ENCODE measurements at regions not wholly inside any gene's neighbourhood (a gene's known extent, or its start where the extent isn't known, plus 50 kb on each side); places are given as distances from the start of the nearest gene placed in this dataset.
"Not testable (repeated sequence)": the region's sequence is repeated elsewhere in the genome, so short reads cannot be mapped to it uniquely, and the experiment has no call there.

DNA sequence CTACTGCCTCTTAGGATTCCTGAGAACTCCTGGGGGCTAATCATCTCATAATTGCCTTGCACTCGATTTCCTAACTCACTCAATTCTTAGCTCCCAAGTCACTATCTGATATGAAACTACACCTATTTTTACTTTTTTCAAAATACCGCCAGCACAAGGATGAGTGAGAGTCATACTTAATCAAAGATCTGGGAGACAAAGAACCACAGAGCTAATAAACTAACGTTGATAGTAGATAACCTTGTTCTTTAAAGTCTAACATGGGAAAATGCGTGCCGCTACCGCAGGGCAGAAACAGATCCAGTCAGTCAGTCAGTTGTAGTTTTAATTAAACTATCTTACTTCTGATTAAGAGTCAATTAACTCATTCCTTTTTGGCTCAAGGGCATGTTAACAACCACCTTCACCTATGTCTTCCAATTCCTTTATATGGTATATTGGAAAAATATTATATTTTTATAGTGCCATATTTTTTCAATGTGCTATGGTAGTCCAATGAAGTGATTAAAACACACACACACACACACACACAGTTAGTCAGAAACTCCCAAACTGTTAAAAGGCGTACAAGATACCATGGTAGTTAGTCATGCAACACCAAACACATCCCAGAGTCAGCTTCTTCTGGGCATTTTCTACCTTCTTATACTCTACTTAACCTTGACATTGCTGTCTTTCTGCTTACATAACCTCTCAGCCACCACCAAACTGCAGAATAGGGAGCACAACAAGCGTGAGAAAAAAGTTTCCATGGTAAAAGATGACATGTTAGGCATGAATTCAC lies 114.0 kb downstream of the KLHL28 start:
- intact Hi-C loops (cut with DNase I) = no loop called here
- H3K4me3 ChIP-seq = no peak overlapping the region
- TF ChIP-seq, protein P1, sequence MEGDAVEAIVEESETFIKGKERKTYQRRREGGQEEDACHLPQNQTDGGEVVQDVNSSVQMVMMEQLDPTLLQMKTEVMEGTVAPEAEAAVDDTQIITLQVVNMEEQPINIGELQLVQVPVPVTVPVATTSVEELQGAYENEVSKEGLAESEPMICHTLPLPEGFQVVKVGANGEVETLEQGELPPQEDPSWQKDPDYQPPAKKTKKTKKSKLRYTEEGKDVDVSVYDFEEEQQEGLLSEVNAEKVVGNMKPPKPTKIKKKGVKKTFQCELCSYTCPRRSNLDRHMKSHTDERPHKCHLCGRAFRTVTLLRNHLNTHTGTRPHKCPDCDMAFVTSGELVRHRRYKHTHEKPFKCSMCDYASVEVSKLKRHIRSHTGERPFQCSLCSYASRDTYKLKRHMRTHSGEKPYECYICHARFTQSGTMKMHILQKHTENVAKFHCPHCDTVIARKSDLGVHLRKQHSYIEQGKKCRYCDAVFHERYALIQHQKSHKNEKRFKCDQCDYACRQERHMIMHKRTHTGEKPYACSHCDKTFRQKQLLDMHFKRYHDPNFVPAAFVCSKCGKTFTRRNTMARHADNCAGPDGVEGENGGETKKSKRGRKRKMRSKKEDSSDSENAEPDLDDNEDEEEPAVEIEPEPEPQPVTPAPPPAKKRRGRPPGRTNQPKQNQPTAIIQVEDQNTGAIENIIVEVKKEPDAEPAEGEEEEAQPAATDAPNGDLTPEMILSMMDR (IDR thresholded peaks at IDR 0.05) = no peak
- H3K4me1 ChIP-seq = no peaks in the 10 kb centered on the region
- no peak overlapping the region for H3K27ac ChIP-seq
- DNase-seq (no peak), ATAC-seq (no peak)
- no peaks in the 10 kb centered on the region for H3K27me3 ChIP-seq (ENCODE audit: low read depth)
- no peaks in the 10 kb centered on the region for H3K9me3 ChIP-seq
- no peaks in the 10 kb centered on the region for H3K36me3 ChIP-seq

DNA sequence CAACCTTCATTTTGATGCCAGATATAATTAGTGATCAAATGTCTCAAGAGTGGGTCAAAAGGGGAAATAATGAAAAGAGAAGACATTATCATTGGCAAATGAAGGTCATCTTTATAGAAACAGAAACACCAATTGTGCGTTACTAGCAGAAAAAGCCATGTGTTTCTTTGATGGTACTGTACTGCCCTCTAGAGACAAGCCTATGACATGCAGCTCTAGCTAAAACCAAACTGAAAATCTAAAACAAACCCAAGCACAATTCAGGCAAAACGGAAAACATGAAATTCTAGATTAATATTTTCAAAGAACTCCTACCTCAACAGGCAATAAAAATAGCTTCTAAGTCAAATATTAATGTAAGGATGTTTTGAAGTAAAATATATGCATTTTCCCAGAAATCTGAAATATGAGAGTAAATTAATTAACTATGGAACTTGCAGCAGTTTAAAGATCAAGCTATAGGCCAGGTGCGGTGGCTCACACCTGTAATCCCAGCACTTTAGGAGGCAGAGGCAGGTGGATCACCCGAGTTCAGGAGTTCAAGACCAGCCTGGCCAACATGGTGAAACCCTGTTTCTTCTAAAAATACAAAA lies 115.4 kb downstream of the KLHL28 start:
- ATAC-seq = peak in 1 of 2 donors; percentile 60
- DNase-seq = no peak
- Histone ChIP-seq H3K9me3 (no peaks in the 10 kb centered on the region), H3K27ac (no peak overlapping the region), H3K4me3 (no peak overlapping the region), H3K27me3 (ENCODE audit: low read depth) (no peaks in the 10 kb centered on the region), H3K36me3 (no peaks in the 10 kb centered on the region), H3K4me1 (no peaks in the 10 kb centered on the region)
- intact Hi-C loops (cut with DNase I) = no loop called here
- TF ChIP-seq, protein P1 (IDR thresholded peaks at IDR 0.05) = peak; percentile 79

DNA sequence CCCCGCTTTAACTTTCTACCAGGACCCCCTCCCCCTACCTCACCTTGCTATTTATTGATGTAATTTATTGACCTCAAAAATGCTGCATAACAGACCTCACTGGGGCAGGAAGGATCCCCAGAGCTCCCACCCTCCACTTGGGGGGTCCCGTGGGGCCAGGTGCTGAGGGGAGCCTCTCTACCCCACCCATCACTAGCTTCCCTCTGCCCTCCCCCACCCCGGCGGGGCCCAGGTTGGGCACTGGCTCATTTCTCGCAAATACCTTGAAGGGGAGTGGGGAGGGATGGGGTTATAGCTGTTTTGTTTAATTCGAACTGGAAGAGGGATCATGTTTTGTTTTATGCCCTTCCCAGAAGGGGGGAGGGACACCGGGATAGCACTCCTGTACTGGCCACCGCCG lies 125.8 kb downstream of the KLHL28 start:
- intact Hi-C loops (cut with DNase I); H3K27ac ChIP-seq; DNase-seq; H3K27me3 ChIP-seq (ENCODE audit: low read depth); ATAC-seq; H3K4me3 ChIP-seq; H3K9me3 ChIP-seq; H3K36me3 ChIP-seq; H3K4me1 ChIP-seq: not testable (repeated sequence)

DNA sequence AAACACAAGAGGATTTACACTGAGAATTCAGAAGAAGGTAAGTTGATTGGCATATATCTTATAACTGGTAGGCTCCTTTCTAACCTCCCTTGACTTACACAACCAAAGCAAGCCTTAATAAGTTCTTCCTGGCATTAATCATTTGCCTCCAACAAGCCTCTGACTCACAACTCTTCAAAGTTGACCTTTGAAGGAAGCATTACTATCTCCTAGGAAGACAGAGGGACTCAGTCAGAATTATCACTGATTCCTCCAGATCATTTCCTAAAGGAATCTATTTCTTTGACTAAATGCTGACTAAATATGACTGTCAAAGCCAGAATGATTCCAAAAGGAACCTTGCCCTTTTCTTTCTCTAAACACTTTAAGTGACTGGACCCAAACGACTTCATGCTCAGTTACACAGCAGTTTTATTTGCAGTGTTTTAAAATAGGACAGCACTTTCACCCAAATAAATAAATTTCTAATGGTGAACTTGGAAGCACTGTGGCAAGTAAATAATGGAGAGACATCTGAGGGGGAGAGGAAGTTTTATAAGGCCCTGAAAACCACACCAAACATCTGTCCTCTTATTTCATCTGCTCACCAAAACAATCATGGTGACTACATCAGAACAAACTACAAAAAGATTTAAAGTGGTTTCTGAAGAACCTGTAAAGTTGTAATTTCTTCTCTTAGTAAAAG lies 128.2 kb downstream of the KLHL28 start:
- intact Hi-C loops (cut with DNase I) = no loop called here
- no peaks in the 10 kb centered on the region for H3K4me1 ChIP-seq
- no peak overlapping the region for H3K27ac ChIP-seq
- H3K9me3 ChIP-seq = no peaks in the 10 kb centered on the region
- no peak overlapping the region for H3K4me3 ChIP-seq
- no peaks in the 10 kb centered on the region for H3K27me3 ChIP-seq (ENCODE audit: low read depth)
- no peak for DNase-seq
- H3K36me3 ChIP-seq = no peaks in the 10 kb centered on the region
- no peak for ATAC-seq
- TF ChIP-seq, protein P1 (IDR thresholded peaks at IDR 0.05) = no peak

DNA sequence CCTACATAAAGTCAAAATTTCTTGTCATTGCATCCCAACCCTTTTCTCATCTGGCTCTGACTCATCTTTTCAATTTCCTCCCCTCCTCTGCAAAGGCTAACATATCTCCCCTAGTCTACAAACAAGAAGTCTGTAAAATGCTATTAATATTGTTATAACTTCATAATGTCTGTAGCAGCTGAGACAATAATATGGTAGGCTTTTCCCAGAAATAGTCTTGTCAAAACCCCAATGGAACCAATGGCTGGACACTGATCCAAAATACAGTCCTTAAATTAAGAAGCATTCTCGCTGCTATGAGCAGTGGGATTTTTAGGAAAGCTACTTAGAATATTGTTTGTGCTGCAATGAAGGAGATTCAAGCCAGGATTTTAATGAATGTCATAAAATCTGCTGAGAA lies 131.4 kb downstream of the KLHL28 start:
- intact Hi-C loops (cut with DNase I) = no loop called here
- H3K27me3 ChIP-seq (ENCODE audit: low read depth) = no peaks in the 10 kb centered on the region
- TF ChIP-seq, protein P1 (IDR thresholded peaks at IDR 0.05) = no peak
- H3K4me3 ChIP-seq = no peak overlapping the region
- H3K36me3 ChIP-seq = no peaks in the 10 kb centered on the region
- no peak for ATAC-seq
- H3K27ac ChIP-seq = no peak overlapping the region
- H3K9me3 ChIP-seq = no peaks in the 10 kb centered on the region
- DNase-seq = no peak
- H3K4me1 ChIP-seq = no peaks in the 10 kb centered on the region

DNA sequence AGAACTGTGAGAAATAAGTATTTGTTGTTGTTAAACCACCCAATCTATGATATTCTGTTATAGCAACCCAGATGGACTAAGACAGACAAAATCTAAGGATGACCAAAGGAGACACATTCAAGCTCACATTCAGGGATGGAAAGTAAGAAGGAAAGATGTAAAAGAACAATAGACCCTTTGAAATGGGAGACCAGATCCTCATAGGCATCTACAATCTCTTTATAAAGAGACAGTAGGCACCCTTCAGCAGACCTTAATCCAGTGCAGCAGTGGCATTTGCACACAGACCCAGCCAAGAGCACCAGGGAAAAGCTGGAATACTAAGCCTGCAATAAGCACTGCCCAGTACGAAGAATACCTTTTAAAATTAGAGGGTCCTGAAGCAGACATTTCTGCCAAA lies 132.7 kb downstream of the KLHL28 start:
- no peak overlapping the region for H3K27ac ChIP-seq
- no peaks in the 10 kb centered on the region for H3K36me3 ChIP-seq
- no peaks in the 10 kb centered on the region for H3K27me3 ChIP-seq (ENCODE audit: low read depth)
- H3K4me3 ChIP-seq = no peak overlapping the region
- DNase-seq (no peak), ATAC-seq (no peak)
- TF ChIP-seq, protein P1 (IDR thresholded peaks at IDR 0.05) = no peak
- no peaks in the 10 kb centered on the region for H3K9me3 ChIP-seq
- no peaks in the 10 kb centered on the region for H3K4me1 ChIP-seq
- intact Hi-C loops (cut with DNase I) = no loop called here

Measured in lower lobe of right lung (tissue), 2 donors.